Cardiac fibroblast (primary cell): ENCODE measurements at regions not wholly inside any gene's neighbourhood (a gene's known extent, or its start where the extent isn't known, plus 50 kb on each side); places are given as distances from the start of the nearest gene placed in this dataset.

Experiments
- DNase-seq, 2 donors: peaks; one replicate each; pipeline versions ENCODE4 v3.0.0 to v3.0.0-alpha.2; 2010; ENCODE audit warnings: low read depth in 2 of 2
- H3K4me3 ChIP-seq, 2 donors: replicated peaks in 1 of 2; 1 replicate in 1 of 2; 2 replicates in 1 of 2; pipeline ENCODE4 v1.5.1; 2011; ENCODE audit warnings: low read depth in 2 of 2, low read length in 2 of 2, mild to moderate bottlenecking in 2 of 2, moderate library complexity in 1 of 2
- CTCF ChIP-seq: IDR thresholded peaks from one replicate; pipeline ENCODE4 v1.5.1; 2011; ENCODE audit warnings: low read depth, mild to moderate bottlenecking, low read length, inconsistent platforms

GRCh38 chr9:134214386-134214765 lies 50.0 kb upstream of the RNU6ATAC start:
- no peak overlapping the region for H3K4me3 ChIP-seq
- no peak for TF ChIP-seq CTCF
- DNase-seq = no peak

GRCh38 chr9:134214766-134215419 lies 50.5 kb upstream of the RNU6ATAC start:
- no peak for TF ChIP-seq CTCF
- no peak overlapping the region for H3K4me3 ChIP-seq
- DNase-seq = no peak

GRCh38 chr9:134215420-134215698 lies 51.0 kb upstream of the RNU6ATAC start:
- H3K4me3 ChIP-seq = no peak overlapping the region

GRCh38 chr9:134215699-134216448 lies 51.5 kb upstream of the RNU6ATAC start:
- H3K4me3 ChIP-seq = no peak overlapping the region
- peak; percentile 53 to 61 for DNase-seq
- TF ChIP-seq CTCF = no peak

More at GRCh38 chr9:134215420-134215698, 51.0 kb upstream of the RNU6ATAC start:
- TF ChIP-seq CTCF = no peak
- no peak for DNase-seq

- no peak overlapping the region for H3K4me3 ChIP-seq
- DNase-seq = no peak
- no peak for TF ChIP-seq CTCF
Observed at GRCh38 chr9:134216449-134216951, 52.1 kb upstream of the RNU6ATAC start.

GRCh38 chr9:134216961-134217360 lies 52.6 kb upstream of the RNU6ATAC start:
- no peak for DNase-seq
- H3K4me3 ChIP-seq = no peak overlapping the region
- no peak for TF ChIP-seq CTCF
